ENCODE measurements at regions not wholly inside any gene's neighbourhood (a gene's known extent, or its start where the extent isn't known, plus 50 kb on each side); places are given as distances from the start of the nearest gene placed in this dataset.

DNA sequence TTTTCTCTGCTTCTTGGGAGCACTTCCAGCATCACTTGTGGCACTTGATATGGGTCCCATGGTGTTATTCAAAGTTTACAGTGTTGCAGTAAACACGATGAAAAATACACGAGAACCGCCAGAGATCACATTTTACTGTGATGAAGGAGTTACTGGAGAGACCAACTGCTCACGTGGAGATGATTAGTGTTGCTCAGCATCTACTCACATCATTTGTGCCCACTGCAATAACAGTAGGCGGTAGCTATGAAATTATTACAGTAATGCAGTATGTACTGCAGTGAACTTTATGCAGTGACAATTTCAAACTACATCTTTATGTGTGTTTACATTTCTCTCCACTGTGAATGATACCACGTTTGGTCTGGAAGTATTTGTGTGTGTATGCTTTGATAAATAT lies 93.5 kb downstream of the SLC4A3 start:
- 55 to 69% methylated on average over 6 of the region's 6 CpGs for WGBS, 2 donors
- Histone ChIP-seq H3K4me3 (no peak overlapping the region), H3K9me3 (no peaks in the 10 kb centered on the region), H3K27ac (no peak overlapping the region), H3K27me3 (peaks cover 0 to 2% of the 10 kb centered on the region in 2 donors), H3K4me1 (no peaks in the 10 kb centered on the region), H3K36me3 (no peaks in the 10 kb centered on the region)
- TF ChIP-seq CTCF (IDR thresholded peaks at IDR 0.05) (no peak), EP300 (IDR thresholded peaks at IDR 0.05) (no peak), POLR2A (IDR thresholded peaks at IDR 0.05) (no peak)
- no peak for DNase-seq (ENCODE audit: low spot score in 2 of 2)

GRCh38 chr2:219722276-219722879 lies 94.9 kb downstream of the SLC4A3 start:
- no peak overlapping the region for H3K4me3 ChIP-seq
- no peak overlapping the region for H3K27ac ChIP-seq
- DNase-seq (ENCODE audit: low spot score in 2 of 2): no peak
- no peaks in the 10 kb centered on the region for H3K4me1 ChIP-seq
- H3K27me3 ChIP-seq: no peaks in the 10 kb centered on the region
- no peaks in the 10 kb centered on the region for H3K36me3 ChIP-seq
- WGBS, 2 donors: 62 to 63% methylated on average over 10 of the region's 10 CpGs
- H3K9me3 ChIP-seq: no peaks in the 10 kb centered on the region
- TF ChIP-seq POLR2A (IDR thresholded peaks at IDR 0.05): no peak
- no peak for TF ChIP-seq CTCF (IDR thresholded peaks at IDR 0.05)
- TF ChIP-seq EP300 (IDR thresholded peaks at IDR 0.05): no peak

DNA sequence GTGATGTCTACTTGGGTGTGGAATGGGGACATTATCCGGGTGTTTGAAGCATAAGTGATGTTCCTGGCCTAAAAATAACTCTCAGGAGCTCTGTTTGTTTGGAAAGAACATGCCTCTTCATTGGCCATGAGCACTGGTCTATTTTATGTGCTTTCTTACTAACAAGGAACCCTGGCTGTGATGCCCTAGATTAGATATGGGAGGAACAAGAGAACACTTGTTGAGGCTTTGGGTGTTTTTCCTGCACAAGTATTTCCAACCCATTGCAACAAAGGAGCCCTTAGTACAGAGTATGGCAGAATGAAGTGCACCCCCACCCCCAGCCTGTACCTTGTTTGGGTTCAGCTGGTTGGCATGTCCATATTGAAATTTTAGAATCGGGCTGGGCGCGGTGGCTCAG lies 95.9 kb downstream of the SLC4A3 start:
- H3K27ac ChIP-seq: no peak overlapping the region
- H3K9me3 ChIP-seq: no peaks in the 10 kb centered on the region
- TF ChIP-seq CTCF (IDR thresholded peaks at IDR 0.05) (no peak), EP300 (IDR thresholded peaks at IDR 0.05) (no peak), POLR2A (IDR thresholded peaks at IDR 0.05) (no peak)
- H3K36me3 ChIP-seq: no peaks in the 10 kb centered on the region
- H3K4me1 ChIP-seq: peaks cover 0 to 6% (median 0%) of the 10 kb centered on the region in 4 donors
- DNase-seq (ENCODE audit: low spot score in 2 of 2): no peak
- whole genome bisulfite sequencing, 2 donors: 76 to 81% methylated on average over 4 of the region's 4 CpGs
- H3K4me3 ChIP-seq: no peak overlapping the region
- no peaks in the 10 kb centered on the region for H3K27me3 ChIP-seq

GRCh38 chr2:219724628-219725027 lies 97.2 kb downstream of the SLC4A3 start:
- 47 to 59% methylated on average over 1 of the region's 1 CpG for WGBS, 2 donors
- no peak overlapping the region for H3K4me3 ChIP-seq
- H3K27ac ChIP-seq: no peak overlapping the region
- TF ChIP-seq CTCF (IDR thresholded peaks at IDR 0.05) (no peak), EP300 (IDR thresholded peaks at IDR 0.05) (no peak), POLR2A (IDR thresholded peaks at IDR 0.05) (no peak)
- no peak for DNase-seq (ENCODE audit: low spot score in 2 of 2)
- H3K9me3 ChIP-seq: no peaks in the 10 kb centered on the region
- H3K36me3 ChIP-seq: no peaks in the 10 kb centered on the region
- H3K4me1 ChIP-seq: peaks cover 0 to 7% (median 0%) of the 10 kb centered on the region in 4 donors
- H3K27me3 ChIP-seq: no peaks in the 10 kb centered on the region

- Histone ChIP-seq H3K4me3 (no peak overlapping the region), H3K9me3 (no peaks in the 10 kb centered on the region), H3K4me1 (peaks cover 0 to 7% (median 0%) of the 10 kb centered on the region in 4 donors), H3K36me3 (no peaks in the 10 kb centered on the region), H3K27me3 (no peaks in the 10 kb centered on the region), H3K27ac (no peak overlapping the region)
- no peak for DNase-seq (ENCODE audit: low spot score in 2 of 2)
- WGBS, 2 donors: 79 to 84% methylated on average over 2 of the region's 2 CpGs
- TF ChIP-seq POLR2A (IDR thresholded peaks at IDR 0.05) (no peak), CTCF (IDR thresholded peaks at IDR 0.05) (no peak)
Observed at GRCh38 chr2:219726916-219727315, 99.5 kb downstream of the SLC4A3 start.
